Thoracic aorta (tissue), 2 donors: ENCODE measurements at regions not wholly inside any gene's neighbourhood (a gene's known extent, or its start where the extent isn't known, plus 50 kb on each side); places are given as distances from the start of the nearest gene placed in this dataset.

Experiments
- ATAC-seq: fragments of 150-250 bp; one replicate; pipeline ENCODE4 v1.8.0; 2017; ENCODE audit warnings: low read depth; ENCODE audit not compliant: insufficient number of reproducible peaks, low FRiP score
- DNase-seq: peaks from one replicate; pipeline ENCODE4 v3.0.0-alpha.2; 2020; ENCODE audit warnings: low spot score
- H3K27ac ChIP-seq, 2 donors: fragments of 200-600 bp; sonication (generic); 1 replicate in 1 of 2; 2 replicates in 1 of 2; pipeline ENCODE4 v1.5.1; 2016; ENCODE audit warnings: mild to moderate bottlenecking in 2 of 2, moderate library complexity in 2 of 2
- H3K27me3 ChIP-seq: fragments of 200-600 bp; sonication (generic); replicated peaks from 2 replicates; pipeline ENCODE4 v1.6.0; 2016; ENCODE audit warnings: mild to moderate bottlenecking; ENCODE audit not compliant: insufficient read depth
- H3K36me3 ChIP-seq: fragments of 200-600 bp; sonication (generic); one replicate; pipeline ENCODE4 v1.5.1; 2016
- H3K4me1 ChIP-seq, 2 donors: fragments of 200-600 bp; sonication (generic); 1 replicate in 1 of 2; 2 replicates in 1 of 2; pipeline versions ENCODE4 v1.5.1 to v1.6.0; 2016; ENCODE audit warnings: low read depth in 2 of 2, mild to moderate bottlenecking in 1 of 2; ENCODE audit not compliant: control insufficient read depth in 1 of 2
- H3K4me3 ChIP-seq: fragments of 200-600 bp; sonication (generic); 2 replicates; pipeline ENCODE4 v1.5.1; 2016; ENCODE audit warnings: mild to moderate bottlenecking
- H3K9me3 ChIP-seq: fragments of 200-600 bp; sonication (generic); 2 replicates; pipeline ENCODE4 v1.5.1; 2016
- CTCF ChIP-seq: fragments of 200-600 bp; sonication (generic); IDR thresholded peaks from one replicate; pipeline ENCODE4 v1.5.1; 2019; ENCODE audit warnings: antibody characterized with exemption

GRCh38 chr12:104858611-104859543 lies 99.2 kb downstream of the SLC41A2 start:
- DNase-seq (no peak), ATAC-seq (no peak)
- H3K9me3 ChIP-seq, result no peaks in the 10 kb centered on the region
- peaks cover 19 to 37% of the 10 kb centered on the region in 2 donors for H3K4me1 ChIP-seq
- H3K4me3 ChIP-seq, result no peak overlapping the region
- no peaks in the 10 kb centered on the region for H3K36me3 ChIP-seq
- peak overlapping the region in 1 of 2 donors; percentile 61 for H3K27ac ChIP-seq
- no peak for TF ChIP-seq CTCF
- H3K27me3 ChIP-seq, result no peaks in the 10 kb centered on the region

GRCh38 chr12:104856531-104856930 lies 101.6 kb downstream of the SLC41A2 start:
- H3K4me3 ChIP-seq, result peak overlapping the region; percentile 25
- H3K36me3 ChIP-seq, result no peaks in the 10 kb centered on the region
- no peaks in the 10 kb centered on the region for H3K9me3 ChIP-seq
- no peak for TF ChIP-seq CTCF
- DNase-seq, result no peak
- H3K4me1 ChIP-seq, result peaks cover 16 to 31% of the 10 kb centered on the region in 2 donors
- H3K27me3 ChIP-seq, result no peaks in the 10 kb centered on the region
- peak overlapping the region; percentile 20 to 49 for H3K27ac ChIP-seq
- ATAC-seq, result no peak

GRCh38 chr12:104855599-104855998 lies 102.5 kb downstream of the SLC41A2 start:
- Histone ChIP-seq H3K4me3 (no peak overlapping the region), H3K27ac (peak overlapping the region in 1 of 2 donors; percentile 20), H3K27me3 (no peaks in the 10 kb centered on the region), H3K9me3 (no peaks in the 10 kb centered on the region), H3K36me3 (no peaks in the 10 kb centered on the region), H3K4me1 (peaks cover 16 to 31% of the 10 kb centered on the region in 2 donors)
- DNase-seq, result no peak
- ATAC-seq, result no peak
- no peak for TF ChIP-seq CTCF

GRCh38 chr12:104852896-104853295 lies 105.2 kb downstream of the SLC41A2 start:
- H3K9me3 ChIP-seq, result no peaks in the 10 kb centered on the region
- H3K36me3 ChIP-seq, result peaks cover 4% of the 10 kb centered on the region
- DNase-seq, result no peak
- H3K4me1 ChIP-seq, result peaks cover 8 to 19% of the 10 kb centered on the region in 2 donors
- no peak overlapping the region for H3K27ac ChIP-seq
- H3K27me3 ChIP-seq, result no peaks in the 10 kb centered on the region
- TF ChIP-seq CTCF, result no peak
- no peak for ATAC-seq
- H3K4me3 ChIP-seq, result no peak overlapping the region

- ATAC-seq (no peak), DNase-seq (no peak)
- Histone ChIP-seq H3K4me3 (no peak overlapping the region), H3K27me3 (no peaks in the 10 kb centered on the region), H3K27ac (no peak overlapping the region), H3K4me1 (peaks cover 8 to 19% of the 10 kb centered on the region in 2 donors), H3K9me3 (no peaks in the 10 kb centered on the region), H3K36me3 (peaks cover 4% of the 10 kb centered on the region)
- TF ChIP-seq CTCF, result no peak
These were observed 106.0 kb downstream of the SLC41A2 start for GRCh38 chr12:104852102-104852501.
